K562 (cell line): ENCODE measurements at regions not wholly inside any gene's neighbourhood (a gene's known extent, or its start where the extent isn't known, plus 50 kb on each side); places are given as distances from the start of the nearest gene placed in this dataset.

Source experiments
- EP300 ChIP-seq: IDR thresholded peaks from 2 replicates; pipeline ENCODE4 v1.6.1; 2012; ENCODE audit warnings: low read length, improper control_type of control experiment
- ESRRA ChIP-seq: fragments of 450-650 bp; IDR thresholded peaks from 2 replicates; pipeline ENCODE4 v1.6.1; 2014; ENCODE audit warnings: low read depth, mild to moderate bottlenecking, moderate library complexity, borderline replicate concordance
- EZH2 ChIP-seq: IDR thresholded peaks from 2 replicates; pipeline ENCODE4 v1.6.1; 2012; ENCODE audit warnings: low read depth, mild to moderate bottlenecking, inconsistent platforms, low read length, borderline replicate concordance
- KAT8 ChIP-seq: fragments of 450-650 bp; IDR thresholded peaks from 2 replicates; pipeline ENCODE4 v1.6.1; 2016; ENCODE audit warnings: low read depth, mild to moderate bottlenecking
- ZNF174 ChIP-seq: fragments of 250-450 bp; sonication (Bioruptor Pico); IDR thresholded peaks from 2 replicates; pipeline ENCODE4 v1.4.0; 2020; ENCODE audit warnings: mild to moderate bottlenecking
- ZNF707 ChIP-seq: fragments of 250-450 bp; sonication (Bioruptor Pico); conservative IDR thresholded peaks from 2 replicates; pipeline ENCODE4 v1.8.0; 2022; ENCODE audit warnings: inconsistent platforms, mild to moderate bottlenecking, moderate library complexity

DNA sequence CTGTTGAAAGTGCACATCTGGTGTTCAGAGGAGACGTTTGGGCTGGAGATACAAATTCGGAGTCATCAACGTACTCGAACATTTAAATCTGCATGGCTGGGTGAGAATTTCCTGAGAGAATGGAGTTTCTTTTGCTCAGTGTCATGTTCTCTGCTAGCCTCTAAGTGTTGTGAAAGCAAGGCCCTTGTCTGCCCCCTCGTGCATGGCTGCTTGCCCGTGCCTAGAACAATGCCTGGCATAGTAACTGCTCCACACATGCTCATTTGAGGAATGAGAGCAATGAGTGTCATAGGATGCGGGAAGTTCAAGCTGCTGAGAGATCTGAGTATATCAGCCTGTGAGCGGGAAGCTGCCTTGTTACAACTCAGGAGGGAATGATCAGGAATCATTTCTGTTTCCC, 171.1 kb upstream of the CSF3R start:
- TF ChIP-seq ZNF174, result no peak
- no peak for TF ChIP-seq EP300
- TF ChIP-seq ZNF707 (CRISPR knock-in tag), result no peak
- TF ChIP-seq KAT8, result no peak
- TF ChIP-seq EZH2, result no peak
- no peak for TF ChIP-seq ESRRA
